Neural progenitor cell (in vitro differentiated cells): ENCODE measurements at regions not wholly inside any gene's neighbourhood (a gene's known extent, or its start where the extent isn't known, plus 50 kb on each side); places are given as distances from the start of the nearest gene placed in this dataset.

Experiments
- DNase-seq: peaks from one replicate; pipeline ENCODE4 v3.0.0-alpha.2; 2016; ENCODE audit warnings: low spot score
- H2AFZ ChIP-seq: fragments of 200-600 bp; sonication (generic); replicated peaks from 2 replicates; pipeline ENCODE4 v1.6.1; 2016; ENCODE audit warnings: antibody characterized with exemption
- H3F3A ChIP-seq: fragments of 200-600 bp; sonication (generic); 2 replicates; pipeline ENCODE4 v1.6.1; 2016; ENCODE audit warnings: antibody characterized with exemption, low read depth
- H3K27ac ChIP-seq: fragments of 200-600 bp; sonication (generic); 2 replicates; pipeline ENCODE4 v1.5.1; 2016; ENCODE audit warnings: mild to moderate bottlenecking
- H3K27me3 ChIP-seq: fragments of 200-600 bp; sonication (generic); 2 replicates; pipeline ENCODE4 v1.6.1; 2016; ENCODE audit warnings: mild to moderate bottlenecking, moderate library complexity
- H3K36me3 ChIP-seq: fragments of 200-600 bp; sonication (generic); 2 replicates; pipeline ENCODE4 v1.5.1; 2016
- H3K4me1 ChIP-seq: fragments of 200-600 bp; sonication (generic); 2 replicates; pipeline ENCODE4 v1.6.1; 2016; ENCODE audit warnings: mixed run types
- H3K4me2 ChIP-seq: fragments of 200-600 bp; sonication (generic); 2 replicates; pipeline ENCODE4 v1.6.1; 2016
- H3K4me3 ChIP-seq: fragments of 200-600 bp; sonication (generic); 2 replicates; pipeline ENCODE4 v1.5.1; 2016
- H3K79me2 ChIP-seq: fragments of 200-600 bp; sonication (generic); 2 replicates; pipeline ENCODE4 v1.6.1; 2016; ENCODE audit warnings: low read depth
- H3K9ac ChIP-seq: fragments of 200-600 bp; sonication (generic); 2 replicates; pipeline ENCODE4 v1.6.1; 2016
- H3K9me3 ChIP-seq: fragments of 200-600 bp; sonication (generic); 2 replicates; pipeline ENCODE4 v1.5.1; 2016; ENCODE audit warnings: low read depth
- H4K20me1 ChIP-seq: fragments of 200-600 bp; sonication (generic); 2 replicates; pipeline ENCODE4 v1.6.1; 2016; ENCODE audit warnings: low read depth
- H3K27ac Mint-ChIP-seq: 3 replicates; pipeline ENCODE4 v1.8.0; 2021; ENCODE audit warnings: mixed read lengths
- H3K27me3 Mint-ChIP-seq: 2 replicates; pipeline ENCODE4 v1.8.0; 2022; ENCODE audit warnings: low read depth, mild to moderate bottlenecking, inconsistent platforms, moderate library complexity, mixed read lengths; ENCODE audit not compliant: insufficient read depth
- H3K36me3 Mint-ChIP-seq: 3 replicates; pipeline ENCODE4 v1.8.0; 2021; ENCODE audit warnings: mixed read lengths
- H3K4me1 Mint-ChIP-seq: 3 replicates; pipeline ENCODE4 v1.8.0; 2021; ENCODE audit warnings: mixed read lengths
- H3K4me3 Mint-ChIP-seq: 3 replicates; pipeline ENCODE4 v1.8.0; 2021; ENCODE audit warnings: mild to moderate bottlenecking, moderate library complexity, mixed read lengths
- H3K9me3 Mint-ChIP-seq: 3 replicates; pipeline ENCODE4 v1.8.0; 2020; ENCODE audit warnings: mixed read lengths
- EZH2 ChIP-seq: fragments of 200-600 bp; sonication (generic); IDR thresholded peaks from 2 replicates; pipeline ENCODE4 v1.6.1; 2017; ENCODE audit warnings: antibody characterized with exemption, mild to moderate bottlenecking, moderate library complexity
- EZH2phosphoT487 ChIP-seq: fragments of 200-600 bp; sonication (generic); IDR thresholded peaks from 2 replicates; pipeline ENCODE4 v1.6.1; 2017; ENCODE audit warnings: antibody characterized with exemption
- TF ChIP-seq, protein P1 (sequence below): fragments of 200-600 bp; sonication (generic); IDR thresholded peaks from 2 replicates; pipeline ENCODE4 v1.5.1; 2017; ENCODE audit warnings: antibody characterized with exemption, mild to moderate bottlenecking

GRCh38 chr2:238600506-238601432 is 174.0 kb downstream of the ASB1 start:
- Histone ChIP-seq H3K9me3 (no peaks in the 10 kb centered on the region), H3K27me3 (no peaks in the 10 kb centered on the region), H3K4me2 (no peak overlapping the region), H2AFZ (no peak overlapping the region), H3K27ac (no peak overlapping the region), H3F3A (no peaks in the 10 kb centered on the region), H3K4me1 (no peaks in the 10 kb centered on the region), H4K20me1 (no peaks in the 10 kb centered on the region), H3K79me2 (no peaks in the 10 kb centered on the region), H3K4me3 (no peak overlapping the region), H3K36me3 (no peaks in the 10 kb centered on the region), H3K9ac (no peak overlapping the region)
- peaks cover 9% of the 10 kb centered on the region for H3K27me3 Mint-ChIP-seq
- H3K9me3 Mint-ChIP-seq: peaks cover 9% of the 10 kb centered on the region
- no peak overlapping the region for H3K27ac Mint-ChIP-seq
- no peaks in the 10 kb centered on the region for H3K36me3 Mint-ChIP-seq
- H3K4me3 Mint-ChIP-seq: no peak overlapping the region
- H3K4me1 Mint-ChIP-seq: peaks cover 5% of the 10 kb centered on the region
- DNase-seq: no peak
- no peak for TF ChIP-seq EZH2
- no peak for TF ChIP-seq EZH2phosphoT487
- TF ChIP-seq, protein P1, sequence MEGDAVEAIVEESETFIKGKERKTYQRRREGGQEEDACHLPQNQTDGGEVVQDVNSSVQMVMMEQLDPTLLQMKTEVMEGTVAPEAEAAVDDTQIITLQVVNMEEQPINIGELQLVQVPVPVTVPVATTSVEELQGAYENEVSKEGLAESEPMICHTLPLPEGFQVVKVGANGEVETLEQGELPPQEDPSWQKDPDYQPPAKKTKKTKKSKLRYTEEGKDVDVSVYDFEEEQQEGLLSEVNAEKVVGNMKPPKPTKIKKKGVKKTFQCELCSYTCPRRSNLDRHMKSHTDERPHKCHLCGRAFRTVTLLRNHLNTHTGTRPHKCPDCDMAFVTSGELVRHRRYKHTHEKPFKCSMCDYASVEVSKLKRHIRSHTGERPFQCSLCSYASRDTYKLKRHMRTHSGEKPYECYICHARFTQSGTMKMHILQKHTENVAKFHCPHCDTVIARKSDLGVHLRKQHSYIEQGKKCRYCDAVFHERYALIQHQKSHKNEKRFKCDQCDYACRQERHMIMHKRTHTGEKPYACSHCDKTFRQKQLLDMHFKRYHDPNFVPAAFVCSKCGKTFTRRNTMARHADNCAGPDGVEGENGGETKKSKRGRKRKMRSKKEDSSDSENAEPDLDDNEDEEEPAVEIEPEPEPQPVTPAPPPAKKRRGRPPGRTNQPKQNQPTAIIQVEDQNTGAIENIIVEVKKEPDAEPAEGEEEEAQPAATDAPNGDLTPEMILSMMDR: no peak

DNA sequence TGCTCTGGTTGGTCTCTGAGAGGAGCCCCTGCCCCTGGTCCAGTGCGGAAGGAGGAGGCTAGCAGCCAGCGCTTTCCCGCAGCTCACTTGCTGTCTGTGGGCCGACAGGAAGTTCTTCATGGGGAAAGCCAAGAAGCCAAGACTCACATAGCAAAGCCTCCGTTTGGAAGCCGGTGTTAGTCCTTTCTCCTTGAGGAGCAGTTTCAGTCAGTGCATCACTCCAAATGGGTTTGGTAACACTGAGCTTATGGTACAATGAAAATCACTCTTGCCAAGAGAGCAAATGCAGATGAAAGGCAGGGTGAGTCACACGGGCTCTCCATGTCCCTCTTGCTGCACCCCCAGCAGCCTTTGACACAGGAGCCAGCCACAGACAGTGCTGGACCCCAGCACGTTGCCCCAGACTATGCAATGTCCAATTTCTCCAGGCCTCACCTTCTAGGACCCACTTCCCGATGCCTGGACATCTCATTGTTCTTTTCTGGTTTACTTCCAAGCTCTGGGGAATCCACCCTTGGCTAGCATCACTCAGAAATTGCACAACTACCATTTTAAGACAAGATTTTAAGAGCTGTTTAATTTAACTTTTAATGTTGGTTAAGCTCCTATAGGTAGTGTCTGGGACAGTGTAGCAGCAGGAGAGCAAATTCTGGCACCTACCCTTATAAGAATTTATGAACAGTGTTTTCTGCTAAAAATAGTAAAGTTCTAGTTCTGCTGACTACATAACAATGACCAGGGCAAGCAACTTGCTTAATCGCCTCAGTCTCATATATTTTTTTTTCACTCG is 174.9 kb downstream of the ASB1 start:
- Histone ChIP-seq H3K9me3 (no peaks in the 10 kb centered on the region), H3K27me3 (no peaks in the 10 kb centered on the region), H4K20me1 (no peaks in the 10 kb centered on the region), H3K4me1 (no peaks in the 10 kb centered on the region), H3F3A (no peaks in the 10 kb centered on the region), H3K9ac (no peak overlapping the region), H3K27ac (no peak overlapping the region), H2AFZ (no peak overlapping the region), H3K4me3 (no peak overlapping the region), H3K4me2 (no peak overlapping the region), H3K36me3 (no peaks in the 10 kb centered on the region), H3K79me2 (no peaks in the 10 kb centered on the region)
- peaks cover 9% of the 10 kb centered on the region for H3K27me3 Mint-ChIP-seq
- H3K36me3 Mint-ChIP-seq: no peaks in the 10 kb centered on the region
- H3K4me1 Mint-ChIP-seq: peaks cover 5% of the 10 kb centered on the region
- no peak for DNase-seq
- no peak overlapping the region for H3K27ac Mint-ChIP-seq
- TF ChIP-seq, protein P1: no peak
- TF ChIP-seq EZH2phosphoT487: no peak
- no peak for TF ChIP-seq EZH2
- peaks cover 9% of the 10 kb centered on the region for H3K9me3 Mint-ChIP-seq
- no peak overlapping the region for H3K4me3 Mint-ChIP-seq

GRCh38 chr2:238602223-238602960 is 175.7 kb downstream of the ASB1 start:
- Histone ChIP-seq H3K27me3 (no peaks in the 10 kb centered on the region), H3K79me2 (no peaks in the 10 kb centered on the region), H3K4me2 (no peak overlapping the region), H3K9me3 (no peaks in the 10 kb centered on the region), H3K4me1 (no peaks in the 10 kb centered on the region), H3K36me3 (no peaks in the 10 kb centered on the region), H3K4me3 (no peak overlapping the region), H3K9ac (no peak overlapping the region), H4K20me1 (no peaks in the 10 kb centered on the region), H3K27ac (no peak overlapping the region), H2AFZ (no peak overlapping the region), H3F3A (no peaks in the 10 kb centered on the region)
- H3K4me3 Mint-ChIP-seq: no peak overlapping the region
- peaks cover 12% of the 10 kb centered on the region for H3K9me3 Mint-ChIP-seq
- peaks cover 9% of the 10 kb centered on the region for H3K27me3 Mint-ChIP-seq
- peaks cover 3% of the 10 kb centered on the region for H3K4me1 Mint-ChIP-seq
- no peak for DNase-seq
- no peaks in the 10 kb centered on the region for H3K36me3 Mint-ChIP-seq
- H3K27ac Mint-ChIP-seq: no peak overlapping the region
- TF ChIP-seq EZH2 (no peak), EZH2phosphoT487 (no peak)
- TF ChIP-seq, protein P1: no peak
